HG03575 (cell line): ENCODE measurements at regions not wholly inside any gene's neighbourhood (a gene's known extent, or its start where the extent isn't known, plus 50 kb on each side); places are given as distances from the start of the nearest gene placed in this dataset.

Experiments
- ATAC-seq: cut with Tn5 transposase; IDR thresholded peaks from one replicate; pipeline ENCODE4 v1.9.1; 2021; ENCODE audit not compliant: unreplicated experiment, insufficient number of reproducible peaks, low FRiP score; ENCODE audit errors: extremely low read depth

DNA sequence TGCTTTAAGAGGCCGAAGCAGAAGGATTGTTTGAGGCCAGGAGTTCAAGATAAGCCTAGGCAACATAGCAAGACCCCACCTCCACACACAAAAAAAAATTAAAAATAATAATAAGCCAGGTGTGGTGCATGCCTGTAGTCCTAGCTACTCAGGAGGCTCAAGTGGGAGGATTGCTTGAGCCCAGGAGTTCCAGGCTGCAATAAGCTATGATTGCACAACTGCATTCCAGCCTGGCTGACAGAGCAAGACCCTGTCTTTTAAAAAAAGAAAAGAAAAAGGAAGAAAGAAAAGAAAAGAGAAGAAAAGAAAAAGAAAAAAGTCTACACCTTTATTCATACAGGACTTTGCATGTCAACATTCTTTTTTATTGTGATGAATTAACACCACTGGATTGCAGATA lies 2125.8 kb downstream of the MAT2B start:
- ATAC-seq = no peak

DNA sequence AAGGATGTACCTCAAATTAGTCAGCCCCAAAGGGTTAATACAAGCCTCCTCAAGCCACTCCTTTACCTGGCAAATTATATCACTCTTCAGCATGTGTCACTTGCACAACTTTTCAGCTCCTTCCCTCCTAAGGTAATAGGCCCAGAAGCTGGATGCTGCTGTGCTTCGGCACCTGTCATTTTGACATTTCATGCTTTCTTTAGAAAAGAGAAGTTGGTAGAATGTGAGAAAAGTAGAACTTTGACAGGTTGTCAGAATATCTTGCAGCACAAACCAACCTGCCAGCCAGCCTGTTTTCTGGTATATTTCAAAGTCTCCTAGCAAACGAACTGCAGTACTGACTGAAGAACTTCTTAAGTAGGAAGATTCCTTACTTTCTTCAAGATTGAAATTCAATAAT lies 2136.9 kb downstream of the MAT2B start:
- no peak for ATAC-seq

DNA sequence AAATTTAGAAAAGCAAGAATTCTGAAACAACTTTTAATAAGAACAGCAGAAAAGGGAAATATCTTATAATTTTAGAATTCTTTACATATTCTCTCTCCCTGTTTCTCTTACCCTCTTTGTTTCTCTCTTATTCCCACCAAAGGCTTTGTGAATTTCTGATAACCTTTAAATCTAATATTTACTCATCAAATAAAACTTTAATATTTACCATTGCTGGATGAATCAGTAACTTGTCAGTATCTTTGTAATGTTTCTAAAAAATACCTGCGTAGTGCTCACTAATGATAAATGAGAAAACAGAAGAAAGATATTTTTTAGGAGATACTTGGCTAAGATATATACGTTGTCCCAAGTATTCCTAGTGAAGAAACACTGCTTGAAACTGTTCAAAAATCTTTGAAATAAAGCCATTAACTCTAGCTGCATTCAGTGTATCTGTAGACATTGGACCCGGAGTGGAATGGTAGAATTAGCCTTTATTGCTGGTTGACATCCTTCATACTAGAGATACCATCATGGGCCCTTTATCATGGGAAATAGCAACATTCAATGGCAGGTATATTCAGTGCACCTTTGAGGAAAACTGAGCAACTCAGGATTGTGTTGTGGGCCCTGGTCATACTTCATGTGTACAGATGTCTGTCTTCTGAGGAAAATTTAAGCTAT lies 2160.4 kb downstream of the MAT2B start:
- no peak for ATAC-seq

DNA sequence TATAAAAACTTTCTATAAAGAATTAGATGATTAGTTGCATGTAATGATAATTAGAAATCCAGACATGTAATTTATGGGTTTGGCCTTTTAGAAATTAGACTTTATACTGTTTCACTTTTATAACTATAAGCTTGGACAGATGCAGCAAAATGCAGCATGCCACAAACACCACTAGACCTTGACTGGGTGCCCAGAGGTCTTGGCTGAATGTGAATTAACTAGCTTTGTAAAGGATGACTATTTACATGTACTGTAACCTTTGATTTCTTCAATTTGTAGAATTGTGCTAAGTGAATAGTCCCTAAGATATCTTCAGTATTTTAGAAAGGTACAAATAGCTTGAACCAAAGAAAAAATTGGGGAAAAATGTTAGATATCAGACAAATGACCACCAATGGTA lies 2168.1 kb downstream of the MAT2B start:
- ATAC-seq = no peak

DNA sequence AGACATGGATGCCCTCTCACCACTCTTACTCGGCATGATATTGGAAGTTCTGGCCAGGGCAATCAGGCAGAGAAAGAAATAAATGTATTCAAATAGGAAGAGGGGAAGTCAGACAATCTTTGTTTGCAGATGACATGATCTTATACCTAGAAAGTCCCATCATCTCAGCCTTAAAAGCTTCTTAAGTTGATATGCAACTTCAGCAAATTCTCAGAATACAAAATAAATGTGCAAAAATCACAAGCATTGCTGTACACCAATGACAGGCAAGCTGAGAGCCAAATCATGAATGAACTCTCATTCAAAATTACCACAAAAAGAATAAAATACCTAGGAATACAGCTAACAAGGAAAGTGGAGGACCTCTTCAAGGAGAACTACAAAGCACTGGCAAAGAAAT lies 2190.4 kb downstream of the MAT2B start:
- no peak for ATAC-seq

DNA sequence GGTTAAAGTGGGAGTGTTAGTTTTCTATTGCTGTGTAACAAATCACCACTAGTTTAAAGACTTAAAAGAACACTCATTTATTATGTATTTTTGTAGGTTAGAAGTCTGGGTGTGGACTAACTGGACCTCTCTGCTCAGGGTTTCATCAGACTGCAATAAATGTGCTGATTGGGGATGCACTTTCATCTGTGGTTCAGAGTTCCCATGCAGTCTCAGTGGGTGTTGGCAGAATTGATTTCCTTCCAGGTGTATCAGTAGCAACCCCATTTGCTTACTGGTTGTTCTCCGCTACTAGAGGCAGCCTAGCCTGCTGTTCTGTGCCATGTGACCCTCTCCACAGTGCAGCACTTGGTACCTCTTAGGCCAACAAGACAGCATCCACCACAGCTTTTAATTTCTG lies 2200.5 kb downstream of the MAT2B start:
- ATAC-seq = no peak

DNA sequence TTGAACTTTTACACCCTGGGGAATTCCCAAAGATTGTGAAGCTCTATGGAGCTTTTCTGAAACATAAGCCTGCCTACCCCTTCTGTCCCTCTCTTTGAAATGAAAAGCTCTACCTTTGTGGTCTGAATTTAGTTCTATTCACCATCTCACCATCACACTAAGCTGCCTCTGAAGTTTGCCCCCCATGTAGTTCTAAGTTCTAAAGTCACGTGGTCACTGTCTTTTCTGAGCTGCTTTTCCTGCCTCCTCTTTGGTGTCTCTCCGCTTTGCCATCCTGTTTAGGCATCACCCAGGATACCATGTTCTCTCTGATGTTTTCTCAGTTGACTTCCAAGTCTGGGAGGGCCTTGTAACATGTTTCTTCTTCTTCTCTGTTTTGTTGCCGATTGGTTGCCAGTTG lies 2206.6 kb downstream of the MAT2B start:
- no peak for ATAC-seq

DNA sequence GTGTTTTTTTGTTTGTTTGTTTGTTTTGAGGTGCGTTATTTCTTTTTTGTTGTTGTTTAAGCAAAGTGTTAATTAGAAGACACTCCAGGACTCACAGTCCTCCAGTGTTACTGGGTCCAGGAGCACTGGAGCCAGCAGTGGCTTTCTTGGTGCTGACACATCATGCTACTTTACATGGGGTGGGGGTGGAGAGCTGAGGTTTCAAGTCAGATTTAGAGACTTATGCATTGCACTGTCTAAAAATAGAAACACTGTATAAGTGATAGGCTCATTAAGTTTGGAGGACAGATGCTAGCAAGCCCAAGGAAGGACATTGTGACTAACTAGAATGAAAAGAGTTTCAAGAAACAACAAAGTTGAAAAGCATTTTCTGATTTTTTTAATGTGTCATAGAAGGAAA lies 2209.2 kb downstream of the MAT2B start:
- ATAC-seq = no peak

DNA sequence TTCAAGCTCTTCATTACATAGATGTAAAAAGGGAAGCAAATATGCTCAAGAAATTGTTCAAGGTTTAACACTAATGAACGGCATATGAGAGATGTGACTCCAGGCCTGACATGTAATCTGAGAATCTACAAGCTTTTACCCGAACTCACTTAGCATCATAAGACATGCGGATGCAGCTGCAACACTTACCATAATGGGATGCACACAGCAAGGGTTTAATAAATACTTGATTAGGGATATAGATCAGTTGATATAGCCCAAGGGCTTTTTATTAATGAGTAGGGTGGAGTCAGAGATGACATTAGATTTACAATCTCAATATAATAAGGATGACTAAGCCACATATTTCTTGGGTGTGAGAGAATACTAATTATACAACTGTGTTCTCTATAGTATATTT lies 2215.5 kb downstream of the MAT2B start:
- no peak for ATAC-seq

DNA sequence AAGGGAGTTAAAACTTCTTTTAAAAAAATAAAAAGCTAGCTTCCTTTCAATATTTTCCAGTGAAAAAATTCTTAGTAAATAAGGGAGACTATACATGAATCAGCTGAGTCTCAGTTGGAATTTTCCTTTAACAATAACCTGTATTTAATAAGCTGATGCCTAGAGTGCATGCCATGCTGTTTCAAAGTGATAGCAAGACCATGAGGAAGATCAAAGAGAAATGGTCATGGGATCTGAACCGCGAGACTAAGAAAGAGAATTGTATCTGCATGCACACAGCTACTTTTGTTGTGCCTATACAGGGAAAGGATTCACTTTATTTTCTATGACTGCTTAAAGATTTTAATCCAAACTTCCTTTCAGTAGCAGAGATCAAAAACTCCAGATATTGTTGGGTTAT lies 2217.0 kb downstream of the MAT2B start:
- ATAC-seq = no peak

DNA sequence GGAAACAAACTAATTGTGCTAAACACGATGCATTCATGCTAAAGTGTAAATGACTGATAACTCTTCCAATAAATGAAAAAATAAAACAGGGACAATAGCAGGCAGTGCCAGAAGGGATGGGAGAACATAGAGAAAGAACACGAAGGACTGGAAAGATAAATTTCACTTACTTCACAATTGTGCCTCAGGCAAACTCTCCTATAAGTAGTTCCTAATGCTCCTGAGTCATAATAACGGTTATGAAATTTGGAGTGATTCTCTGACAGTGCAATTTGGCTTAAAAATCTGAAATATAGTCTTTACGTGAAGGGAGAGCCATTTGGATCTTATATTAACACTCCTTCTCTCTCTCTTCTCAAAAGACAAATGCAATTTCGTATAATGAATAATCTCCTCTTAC lies 2218.5 kb downstream of the MAT2B start:
- no peak for ATAC-seq

DNA sequence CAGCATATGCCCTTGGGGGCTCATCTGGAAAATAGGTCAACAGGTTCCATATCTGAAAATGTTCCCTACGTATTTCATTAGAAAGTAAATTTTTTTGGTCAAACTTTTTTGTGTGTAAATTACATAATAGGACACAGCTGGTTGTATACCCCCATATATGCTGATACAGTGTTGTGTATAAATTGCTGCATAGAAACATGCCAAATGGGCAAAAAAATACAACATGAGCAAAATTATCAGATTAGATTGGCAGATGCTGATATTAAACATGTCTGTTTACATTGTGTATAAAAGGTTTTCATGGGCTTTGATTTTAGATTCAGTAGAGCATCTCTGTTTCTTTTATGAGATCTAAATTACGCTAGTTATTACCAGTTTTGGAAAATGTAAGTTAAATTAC lies 2223.0 kb downstream of the MAT2B start:
- ATAC-seq = no peak

DNA sequence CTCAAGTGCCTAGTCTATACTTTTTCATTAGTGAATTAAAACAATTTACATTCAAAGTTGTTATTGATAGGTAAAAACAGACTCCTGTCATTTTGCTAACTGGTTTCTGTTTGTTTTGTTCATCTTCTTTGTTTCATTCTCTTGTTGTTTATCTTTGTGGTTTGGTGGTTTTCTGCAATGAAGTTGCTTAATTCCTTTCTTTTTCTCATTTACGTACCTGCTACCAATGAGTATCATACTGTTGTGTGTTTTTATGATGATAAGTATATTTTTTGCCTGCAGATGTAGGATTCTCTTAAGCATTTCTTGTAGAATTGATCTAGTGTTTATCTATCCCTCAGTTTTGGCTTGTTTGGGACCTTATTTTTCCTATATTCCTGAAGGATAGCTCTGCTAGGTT lies 2230.0 kb downstream of the MAT2B start:
- no peak for ATAC-seq

DNA sequence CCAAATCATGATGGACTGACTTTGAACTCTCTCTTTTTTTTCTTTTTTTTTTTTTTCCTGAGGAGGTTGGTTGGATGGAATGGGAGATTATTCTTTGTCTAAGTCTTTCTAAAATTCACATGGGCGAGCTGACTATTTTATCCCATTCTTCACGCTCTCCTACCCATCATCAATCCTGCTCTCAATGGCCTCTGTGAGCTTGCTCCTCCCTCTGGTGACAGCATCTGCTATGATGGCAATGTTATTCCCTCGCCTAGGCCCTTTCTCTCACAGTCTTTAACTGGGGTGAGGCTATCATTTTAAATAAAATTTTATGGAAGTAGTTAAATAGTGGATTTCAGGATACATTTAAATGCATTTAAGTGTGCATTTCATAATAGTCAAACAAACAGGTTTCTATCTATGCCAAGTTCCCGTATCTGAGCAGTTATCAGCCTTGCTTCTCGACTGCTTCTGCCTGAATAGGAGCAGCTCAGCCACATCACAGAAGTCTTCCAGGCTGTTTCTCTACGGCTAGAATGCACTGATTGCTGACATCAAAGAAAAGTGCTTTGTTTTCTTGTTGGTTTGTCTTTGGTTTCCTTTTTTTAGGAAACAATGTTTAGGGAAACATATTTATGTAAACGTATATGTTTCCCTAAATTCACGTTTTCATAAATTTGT lies 2233.8 kb downstream of the MAT2B start:
- no peak for ATAC-seq

DNA sequence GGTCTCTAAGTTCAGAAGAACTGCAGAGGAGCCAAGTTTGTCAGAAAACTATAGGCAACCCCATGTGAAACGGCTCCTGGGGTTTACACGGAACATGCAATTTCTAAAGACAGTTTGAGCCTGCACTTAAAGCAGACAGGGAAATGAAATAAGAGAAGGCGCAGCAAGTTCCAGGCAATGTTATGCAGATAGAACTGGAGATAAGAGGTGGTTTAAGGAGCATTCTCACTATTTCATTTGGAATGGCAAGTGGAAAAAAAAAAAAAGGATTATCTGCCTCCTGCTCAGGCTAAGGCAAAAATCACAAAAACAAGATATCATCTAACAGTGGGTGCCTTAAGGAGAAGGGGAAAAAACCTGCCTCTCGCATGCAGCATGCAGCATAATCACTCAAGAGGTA lies 2252.4 kb downstream of the MAT2B start:
- ATAC-seq = no peak

DNA sequence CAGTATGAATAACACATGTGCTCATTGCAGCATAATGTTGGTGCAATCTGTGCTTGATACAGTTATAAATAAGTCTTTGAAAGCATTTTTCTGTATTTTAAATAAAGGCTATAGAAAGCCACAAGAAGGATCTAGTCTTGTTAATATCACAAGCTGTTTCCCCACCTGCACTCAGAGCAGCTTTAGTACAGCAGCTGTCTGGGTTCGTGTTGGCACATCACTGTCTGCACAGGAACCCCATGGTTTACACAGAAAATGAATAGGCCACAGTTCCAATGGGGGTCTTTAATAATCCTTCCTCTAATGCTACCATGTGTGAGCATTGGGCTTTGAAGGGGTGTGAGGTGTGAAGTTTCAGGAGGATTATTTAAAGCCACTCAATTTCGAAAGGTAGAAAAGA lies 2269.7 kb downstream of the MAT2B start:
- ATAC-seq = no peak

DNA sequence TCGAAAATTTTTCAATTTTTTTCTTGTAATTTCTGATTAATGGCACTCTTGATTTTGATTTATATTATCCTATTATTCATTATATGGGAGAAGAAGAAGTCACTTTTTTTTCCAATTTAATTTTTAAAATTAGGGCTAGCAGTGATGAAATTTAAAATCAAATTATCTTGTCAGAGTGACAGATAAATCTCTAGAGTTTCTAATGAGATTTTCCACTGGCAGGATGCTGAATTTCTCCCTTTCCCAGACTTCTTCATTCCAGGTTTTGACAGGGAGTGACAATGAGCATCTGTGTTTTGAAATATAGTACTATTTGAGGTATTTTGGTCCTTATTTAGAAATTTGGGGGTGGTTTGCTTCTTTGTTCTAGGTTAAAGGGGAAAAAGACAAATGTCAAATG lies 2274.1 kb downstream of the MAT2B start:
- ATAC-seq = no peak

DNA sequence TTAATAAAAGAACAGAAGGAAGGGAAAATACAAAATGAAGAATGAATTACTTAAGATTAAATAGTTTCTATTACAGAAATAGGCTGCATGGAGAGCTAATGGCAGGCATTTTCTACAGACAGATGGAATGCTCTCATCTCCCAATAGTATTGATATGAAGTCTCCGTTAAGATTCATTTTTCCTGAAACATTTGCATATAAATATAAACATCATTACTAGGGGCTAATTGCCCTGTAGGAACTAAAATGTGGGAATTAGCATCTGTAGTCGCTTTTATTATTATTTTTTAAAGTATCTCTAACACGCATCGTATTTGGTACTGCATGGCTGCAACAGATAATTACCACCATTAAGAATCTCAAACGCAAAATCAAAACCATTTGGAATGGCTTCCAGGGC lies 2275.5 kb downstream of the MAT2B start:
- no peak for ATAC-seq

DNA sequence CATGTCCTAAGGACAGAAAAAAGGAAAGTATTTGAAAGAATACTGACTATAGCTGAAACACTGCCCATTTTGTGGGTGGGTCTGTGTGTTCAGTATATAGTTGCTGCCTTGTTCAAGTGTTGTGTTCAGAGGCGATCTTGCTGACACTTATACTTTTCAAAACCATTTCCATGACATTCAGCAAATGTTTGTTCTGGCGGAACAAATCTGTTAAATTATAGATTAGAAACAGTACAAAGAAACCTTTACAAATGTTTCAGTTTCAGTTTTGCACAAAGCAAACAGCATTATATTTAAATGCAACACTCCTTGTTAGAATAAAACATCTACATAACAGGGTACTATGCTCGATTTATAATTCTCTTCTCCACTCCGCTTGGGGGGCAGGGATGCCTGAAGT lies 2276.3 kb downstream of the MAT2B start:
- no peak for ATAC-seq

DNA sequence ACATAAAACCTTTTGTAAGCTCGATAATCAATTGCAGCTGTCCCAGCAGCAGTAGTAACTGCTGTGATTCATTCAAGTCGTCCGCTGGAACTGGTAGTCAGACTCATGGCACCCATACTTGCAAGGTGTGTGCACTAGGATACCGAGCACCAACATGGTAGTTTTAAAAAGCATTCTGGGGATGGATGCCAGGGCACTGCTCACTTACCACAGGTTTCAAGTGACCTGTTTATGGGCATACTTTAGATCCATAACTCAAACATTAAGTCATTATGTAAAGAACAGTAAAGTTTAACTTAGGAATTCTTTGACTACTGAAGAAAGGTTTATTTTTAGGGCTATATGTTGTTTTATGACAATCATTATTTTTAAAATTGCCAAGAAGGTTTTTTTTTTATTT lies 2277.6 kb downstream of the MAT2B start:
- ATAC-seq = no peak

DNA sequence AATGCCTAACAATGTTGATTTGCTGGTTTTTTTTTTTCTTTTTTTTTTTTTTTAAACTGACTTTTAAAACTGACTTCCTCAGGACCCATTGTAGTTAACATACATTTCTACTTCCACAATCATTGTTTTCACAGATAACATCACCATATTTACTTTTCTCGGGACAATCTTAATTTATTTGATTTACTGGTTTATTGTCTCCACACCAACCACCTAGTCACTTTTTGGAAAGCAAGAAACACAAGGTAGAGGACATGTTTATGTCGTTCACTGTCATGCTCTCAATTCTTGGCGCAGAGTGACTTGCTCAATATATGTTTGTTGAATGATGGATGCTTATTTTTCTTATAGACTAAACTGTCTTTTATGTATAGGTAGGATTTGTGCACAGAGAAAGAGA lies 2280.7 kb downstream of the MAT2B start:
- ATAC-seq = no peak
